K562 (cell line): ENCODE measurements at regions not wholly inside any gene's neighbourhood (a gene's known extent, or its start where the extent isn't known, plus 50 kb on each side); places are given as distances from the start of the nearest gene placed in this dataset.

Source experiments
- ATAC-seq: fragments of 200-7000 bp; cut with Tn5 transposase; 3 replicates; pipeline ENCODE4 v1.9.1; 2020; ENCODE audit warnings: moderate library complexity
- BruUV-seq: library from RNA; stranded (reverse); fragments of 400-500 nt; replicated peaks from 2 replicates; lab custom pipeline; 2021; lab: Mats Ljungman, UMichigan
- CTCF ChIA-PET: fragments of 300-600 bp; formaldehyde crosslinking; extraction: SDS; loops from one replicate; lab custom pipeline; 2021; ENCODE audit warnings: low intra/inter-chr PET ratio; lab: Yijun Ruan, JAX
- POLR2A ChIA-PET: fragments of 300-600, 350-650 bp; sonication (Branson Sonifier 250); formaldehyde crosslinking; extraction: SDS; loops from one replicate; lab custom pipeline; 2021; ENCODE audit warnings: antibody characterized with exemption, inconsistent platforms; lab: Yijun Ruan, JAX
- DNase-seq, 4 experiments: peaks; one replicate each; pipeline versions ENCODE4 v3.0.0 to v3.0.0-alpha.2; 2011 to 2018; ENCODE audit warnings: low spot score in 3 of 4, mixed read lengths in 3 of 4; ENCODE audit errors: extremely low read depth in 1 of 4
- FAIRE-seq: peaks from 2 replicates; lab custom pipeline; 2011; peaks lifted over from hg19 to GRCh38; lab: Jason Lieb, UNC
- H2AFZ ChIP-seq: 2 replicates; pipeline ENCODE4 v1.6.0; 2011; ENCODE audit warnings: low read depth, low read length, control low read depth, inconsistent platforms
- H3K27ac ChIP-seq: fragments of 200-600 bp; 3 replicates; pipeline ENCODE4 v1.8.0; 2011; ENCODE audit warnings: low read depth, mild to moderate bottlenecking, control low read depth, inconsistent platforms, low read length, moderate library complexity, mixed read lengths; ENCODE audit errors: extremely low read depth
- H3K27me3 ChIP-seq, 2 experiments: fragments of 300-600 bp in 1 of 2; 2 replicates in 1 of 2; 3 replicates in 1 of 2; pipeline versions ENCODE4 v1.6.0 to v1.8.0; 2011; ENCODE audit warnings: inconsistent platforms in 2 of 2, low read length in 2 of 2, mild to moderate bottlenecking in 1 of 2, mixed read lengths in 1 of 2, moderate library complexity in 1 of 2; ENCODE audit not compliant: control insufficient read depth in 2 of 2, insufficient read depth in 2 of 2
- H3K36me3 ChIP-seq: fragments of 300-600 bp; 3 replicates; pipeline ENCODE4 v1.8.0; 2011; ENCODE audit warnings: mild to moderate bottlenecking, low read length, inconsistent platforms; ENCODE audit not compliant: control insufficient read depth, insufficient read depth
- H3K4me1 ChIP-seq, 2 experiments: fragments of 200-600 bp in 1 of 2; replicated peaks in 1 of 2; 2 replicates in 1 of 2; 3 replicates in 1 of 2; pipeline versions ENCODE4 v1.5.1 to v1.8.0; 2011; ENCODE audit warnings: inconsistent platforms in 2 of 2, low read length in 2 of 2, mild to moderate bottlenecking in 1 of 2, mixed read lengths in 1 of 2, moderate library complexity in 1 of 2; ENCODE audit not compliant: control insufficient read depth in 2 of 2, insufficient read depth in 2 of 2
- H3K4me2 ChIP-seq: 2 replicates; pipeline ENCODE4 v1.6.1; 2011; ENCODE audit warnings: low read length, control low read depth, inconsistent platforms, mixed read lengths; ENCODE audit not compliant: insufficient read depth
- H3K4me3 ChIP-seq: fragments of 200-600 bp; sonication (generic), shearing (Covaris generic); 2 replicates; pipeline ENCODE4 v1.5.1; 2016; ENCODE audit warnings: control low read depth, inconsistent platforms
- H3K79me2 ChIP-seq: fragments of 200-600 bp; 3 replicates; pipeline ENCODE4 v1.8.0; 2011; ENCODE audit warnings: low read length, inconsistent platforms; ENCODE audit not compliant: control insufficient read depth, insufficient read depth
- H3K9ac ChIP-seq, 2 experiments: 2 replicates each; pipeline versions ENCODE4 v1.6.0 to v1.6.1; 2011; ENCODE audit warnings: low read depth in 2 of 2, low read length in 2 of 2, control low read depth in 1 of 2, inconsistent platforms in 1 of 2, mild to moderate bottlenecking in 1 of 2, mixed read lengths in 1 of 2; ENCODE audit not compliant: insufficient read depth in 1 of 2
- H3K9me1 ChIP-seq: one replicate; pipeline ENCODE4 v1.6.0; 2011; ENCODE audit warnings: inconsistent platforms, mild to moderate bottlenecking, low read length, moderate library complexity; ENCODE audit not compliant: control insufficient read depth, insufficient read depth
- H3K9me3 ChIP-seq: replicated peaks from 2 replicates; pipeline ENCODE4 v1.5.1; 2011; ENCODE audit warnings: low read depth, low read length, inconsistent platforms; ENCODE audit not compliant: control insufficient read depth, insufficient read depth
- H4K20me1 ChIP-seq: replicated peaks from 2 replicates; pipeline ENCODE4 v1.6.1; 2011; ENCODE audit warnings: low read length, inconsistent platforms, mixed read lengths; ENCODE audit not compliant: control insufficient read depth, insufficient read depth
- CC2D1A ChIP-seq: fragments of 450-650 bp; IDR thresholded peaks from 2 replicates; pipeline ENCODE4 v1.6.1; 2017; ENCODE audit warnings: mild to moderate bottlenecking
- EGR1 ChIP-seq: fragments of 450-650 bp; conservative IDR thresholded peaks from 2 replicates; pipeline ENCODE4 v1.6.1; 2017; ENCODE audit warnings: mild to moderate bottlenecking
- ELK3 ChIP-seq: fragments of 450-650 bp; formaldehyde crosslinking; IDR thresholded peaks from 2 replicates; pipeline ENCODE4 v1.4.0; 2020; ENCODE audit warnings: mild to moderate bottlenecking
- HNRNPH1 ChIP-seq: fragments of 200-400 bp; formaldehyde crosslinking; optimal IDR thresholded peaks from 2 replicates; pipeline ENCODE3; 2017; ENCODE audit warnings: low read depth, mild to moderate bottlenecking, low read length, moderate library complexity
- MYC ChIP-seq, 2 experiments: fragments of 250-450 bp in 1 of 2; sonication (Bioruptor Pico) in 1 of 2; IDR thresholded peaks; 2 replicates each; pipeline versions ENCODE4 v1.5.1 to v1.6.1; 2012 to 2021; ENCODE audit warnings: low read depth in 2 of 2, borderline replicate concordance in 1 of 2, improper control_type of control experiment in 1 of 2, low read length in 1 of 2, mild to moderate bottlenecking in 1 of 2, moderate library complexity in 1 of 2
- RHOXF2B ChIP-seq: fragments of 250-450 bp; sonication (Bioruptor Pico); conservative IDR thresholded peaks from 2 replicates; pipeline ENCODE4 v1.5.1; 2021
- SRSF7 ChIP-seq: fragments of 200-400 bp; formaldehyde crosslinking; optimal IDR thresholded peaks from 2 replicates; pipeline ENCODE3; 2017; ENCODE audit warnings: mild to moderate bottlenecking, low read depth, low read length
- ZFP30 ChIP-seq: fragments of 250-450 bp; sonication (Bioruptor Pico); IDR thresholded peaks from 2 replicates; pipeline ENCODE4 v1.8.0; 2022; ENCODE audit warnings: moderate library complexity, mild to moderate bottlenecking, inconsistent platforms, borderline replicate concordance
- ZNF384 ChIP-seq: IDR thresholded peaks from 2 replicates; pipeline ENCODE4 v1.6.1; 2012; ENCODE audit warnings: low read depth, low read length, improper control_type of control experiment
- ZNF79 ChIP-seq: fragments of 250-450 bp; sonication (Bioruptor Pico); IDR thresholded peaks from 2 replicates; pipeline ENCODE4 v1.4.0; 2020; ENCODE audit warnings: low read depth, mild to moderate bottlenecking, moderate library complexity
- WGBS: fragments of 100-300 bp; shearing (Covaris generic); methylation state at CpG from one replicate; pipeline ENCODE4 v1.1.6; 2016; ENCODE audit warnings: low coverage, mixed read lengths; ENCODE audit not compliant: insufficient coverage; ENCODE audit errors: missing lambda C conversion rate; 5-methylcytosine and 5-hydroxymethylcytosine counted together
- in situ Hi-C: fragments of 300-500 bp; cut with MboI; formaldehyde crosslinking; loops from 4 replicates; pipeline ENCODE4 v1.15.0; 2018; ENCODE audit warnings: inconsistent platforms, mixed read lengths
- intact Hi-C: fragments of 100-400 bp; cut with micrococcal nuclease; formaldehyde crosslinking; loops from 2 replicates; pipeline ENCODE4 v1.14.2; 2022
- TF ChIP-seq, protein P1 (sequence below): fragments of 200-800 bp; sonication (Bioruptor generic); IDR thresholded peaks from 2 replicates; pipeline ENCODE4 v1.6.1; 2016; ENCODE audit warnings: missing genetic modification characterization, missing compliant biosample characterization
- TF ChIP-seq, protein P2 (sequence below): fragments of 450-650 bp; IDR thresholded peaks from 2 replicates; pipeline ENCODE4 v1.6.1; 2018; ENCODE audit not compliant: partially characterized antibody

DNA sequence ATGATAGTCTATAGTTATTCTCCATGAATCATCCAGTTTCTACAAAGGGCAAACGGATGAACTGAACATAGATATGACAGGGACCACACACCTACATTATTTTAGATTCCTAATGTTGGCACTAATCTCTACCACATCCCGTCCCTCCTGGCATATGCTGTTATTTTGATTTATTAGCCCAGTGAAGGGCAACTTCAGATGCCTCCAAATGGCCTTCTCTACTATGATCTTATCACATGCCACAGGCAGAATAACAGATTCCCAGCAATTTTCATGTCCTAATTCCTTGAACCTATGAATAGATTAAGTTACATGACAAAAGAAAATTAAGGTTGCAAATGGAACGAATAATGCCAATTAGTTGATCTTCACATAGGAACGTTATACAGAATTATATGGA lies 474.7 kb downstream of the ANKRD7 start (continued):
- TF ChIP-seq ZNF384 (no peak), HNRNPH1 (no peak)

DNA sequence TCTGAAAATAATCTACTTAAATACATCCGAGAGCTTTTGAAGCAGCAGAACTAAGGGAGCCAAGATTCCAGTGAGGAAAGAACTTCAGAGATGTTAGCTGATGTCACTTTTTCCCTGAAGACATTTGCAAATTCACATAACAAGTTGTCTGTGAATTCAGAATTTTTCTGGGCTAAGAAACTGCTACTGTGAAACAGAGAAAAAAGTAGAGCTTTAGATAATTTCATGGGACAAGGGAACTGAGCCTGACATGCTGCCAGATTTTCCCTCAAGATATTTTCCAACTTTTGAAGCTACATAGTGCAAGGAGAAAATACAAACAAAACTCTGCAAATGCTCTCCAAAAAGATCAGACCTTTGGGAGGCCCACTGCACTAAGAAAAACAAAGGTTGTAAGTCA lies 484.2 kb downstream of the ANKRD7 start:
- 0% methylated on average over 1 of the region's 1 CpG for WGBS
- no peak overlapping the region for H3K9ac ChIP-seq
- in situ Hi-C loops (no loop called here), intact Hi-C loops (no loop called here)
- ATAC-seq (no peak), FAIRE-seq (no peak), DNase-seq (no peak)
- no peak overlapping the region for H2AFZ ChIP-seq
- ChIA-PET POLR2A (no interaction called here), CTCF (no interaction called here)
- no peaks in the 10 kb centered on the region for H3K4me1 ChIP-seq
- H3K9me3 ChIP-seq = peaks cover 2% of the 10 kb centered on the region; the same call in 1 of the 2 replicates
- no peaks in the 10 kb centered on the region for H3K36me3 ChIP-seq
- H3K4me3 ChIP-seq = no peak overlapping the region
- H3K79me2 ChIP-seq = no peaks in the 10 kb centered on the region
- H3K27me3 ChIP-seq = no peaks in the 10 kb centered on the region
- H4K20me1 ChIP-seq = no peaks in the 10 kb centered on the region
- no TSS peak for BruUV-seq
- no peaks in the 10 kb centered on the region for H3K9me1 ChIP-seq
- no peak overlapping the region for H3K27ac ChIP-seq
- H3K4me2 ChIP-seq = no peak overlapping the region
- TF ChIP-seq, protein P1, sequence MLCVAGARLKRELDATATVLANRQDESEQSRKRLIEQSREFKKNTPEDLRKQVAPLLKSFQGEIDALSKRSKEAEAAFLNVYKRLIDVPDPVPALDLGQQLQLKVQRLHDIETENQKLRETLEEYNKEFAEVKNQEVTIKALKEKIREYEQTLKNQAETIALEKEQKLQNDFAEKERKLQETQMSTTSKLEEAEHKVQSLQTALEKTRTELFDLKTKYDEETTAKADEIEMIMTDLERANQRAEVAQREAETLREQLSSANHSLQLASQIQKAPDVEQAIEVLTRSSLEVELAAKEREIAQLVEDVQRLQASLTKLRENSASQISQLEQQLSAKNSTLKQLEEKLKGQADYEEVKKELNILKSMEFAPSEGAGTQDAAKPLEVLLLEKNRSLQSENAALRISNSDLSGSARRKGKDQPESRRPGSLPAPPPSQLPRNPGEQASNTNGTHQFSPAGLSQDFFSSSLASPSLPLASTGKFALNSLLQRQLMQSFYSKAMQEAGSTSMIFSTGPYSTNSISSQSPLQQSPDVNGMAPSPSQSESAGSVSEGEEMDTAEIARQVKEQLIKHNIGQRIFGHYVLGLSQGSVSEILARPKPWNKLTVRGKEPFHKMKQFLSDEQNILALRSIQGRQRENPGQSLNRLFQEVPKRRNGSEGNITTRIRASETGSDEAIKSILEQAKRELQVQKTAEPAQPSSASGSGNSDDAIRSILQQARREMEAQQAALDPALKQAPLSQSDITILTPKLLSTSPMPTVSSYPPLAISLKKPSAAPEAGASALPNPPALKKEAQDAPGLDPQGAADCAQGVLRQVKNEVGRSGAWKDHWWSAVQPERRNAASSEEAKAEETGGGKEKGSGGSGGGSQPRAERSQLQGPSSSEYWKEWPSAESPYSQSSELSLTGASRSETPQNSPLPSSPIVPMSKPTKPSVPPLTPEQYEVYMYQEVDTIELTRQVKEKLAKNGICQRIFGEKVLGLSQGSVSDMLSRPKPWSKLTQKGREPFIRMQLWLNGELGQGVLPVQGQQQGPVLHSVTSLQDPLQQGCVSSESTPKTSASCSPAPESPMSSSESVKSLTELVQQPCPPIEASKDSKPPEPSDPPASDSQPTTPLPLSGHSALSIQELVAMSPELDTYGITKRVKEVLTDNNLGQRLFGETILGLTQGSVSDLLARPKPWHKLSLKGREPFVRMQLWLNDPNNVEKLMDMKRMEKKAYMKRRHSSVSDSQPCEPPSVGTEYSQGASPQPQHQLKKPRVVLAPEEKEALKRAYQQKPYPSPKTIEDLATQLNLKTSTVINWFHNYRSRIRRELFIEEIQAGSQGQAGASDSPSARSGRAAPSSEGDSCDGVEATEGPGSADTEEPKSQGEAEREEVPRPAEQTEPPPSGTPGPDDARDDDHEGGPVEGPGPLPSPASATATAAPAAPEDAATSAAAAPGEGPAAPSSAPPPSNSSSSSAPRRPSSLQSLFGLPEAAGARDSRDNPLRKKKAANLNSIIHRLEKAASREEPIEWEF (CRISPR knock-in tag) = no peak
- TF ChIP-seq MYC (IDR thresholded peaks at IDR 0.05; ENCODE audit: low read depth, low read length) (no peak), MYC (CRISPR knock-in tag; IDR thresholded peaks at IDR 0.05; ENCODE audit: borderline replicate concordance, low read depth) (no peak), ELK3 (CRISPR knock-in tag) (no peak), ZFP30 (no peak), CC2D1A (no peak), SRSF7 (no peak), EGR1 (no peak), RHOXF2B (CRISPR knock-in tag) (no peak), ZNF79 (no peak)
- TF ChIP-seq, protein P2, sequence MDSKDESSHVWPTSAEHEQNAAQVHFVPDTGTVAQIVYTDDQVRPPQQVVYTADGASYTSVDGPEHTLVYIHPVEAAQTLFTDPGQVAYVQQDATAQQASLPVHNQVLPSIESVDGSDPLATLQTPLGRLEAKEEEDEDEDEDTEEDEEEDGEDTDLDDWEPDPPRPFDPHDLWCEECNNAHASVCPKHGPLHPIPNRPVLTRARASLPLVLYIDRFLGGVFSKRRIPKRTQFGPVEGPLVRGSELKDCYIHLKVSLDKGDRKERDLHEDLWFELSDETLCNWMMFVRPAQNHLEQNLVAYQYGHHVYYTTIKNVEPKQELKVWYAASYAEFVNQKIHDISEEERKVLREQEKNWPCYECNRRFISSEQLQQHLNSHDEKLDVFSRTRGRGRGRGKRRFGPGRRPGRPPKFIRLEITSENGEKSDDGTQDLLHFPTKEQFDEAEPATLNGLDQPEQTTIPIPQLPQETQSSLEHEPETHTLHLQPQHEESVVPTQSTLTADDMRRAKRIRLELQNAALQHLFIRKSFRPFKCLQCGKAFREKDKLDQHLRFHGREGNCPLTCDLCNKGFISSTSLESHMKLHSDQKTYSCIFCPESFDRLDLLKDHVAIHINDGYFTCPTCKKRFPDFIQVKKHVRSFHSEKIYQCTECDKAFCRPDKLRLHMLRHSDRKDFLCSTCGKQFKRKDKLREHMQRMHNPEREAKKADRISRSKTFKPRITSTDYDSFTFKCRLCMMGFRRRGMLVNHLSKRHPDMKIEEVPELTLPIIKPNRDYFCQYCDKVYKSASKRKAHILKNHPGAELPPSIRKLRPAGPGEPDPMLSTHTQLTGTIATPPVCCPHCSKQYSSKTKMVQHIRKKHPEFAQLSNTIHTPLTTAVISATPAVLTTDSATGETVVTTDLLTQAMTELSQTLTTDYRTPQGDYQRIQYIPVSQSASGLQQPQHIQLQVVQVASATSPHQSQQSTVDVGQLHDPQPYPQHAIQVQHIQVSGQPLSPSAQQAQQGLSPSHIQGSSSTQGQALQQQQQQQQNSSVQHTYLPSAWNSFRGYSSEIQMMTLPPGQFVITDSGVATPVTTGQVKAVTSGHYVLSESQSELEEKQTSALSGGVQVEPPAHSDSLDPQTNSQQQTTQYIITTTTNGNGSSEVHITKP = no peak
